Fibroblast of skin of left quadriceps (primary cell): ENCODE measurements at regions not wholly inside any gene's neighbourhood (a gene's known extent, or its start where the extent isn't known, plus 50 kb on each side); places are given as distances from the start of the nearest gene placed in this dataset.
"Not testable (repeated sequence)": the region's sequence is repeated elsewhere in the genome, so short reads cannot be mapped to it uniquely, and the experiment has no call there.

Source experiments
- DNase-seq, 2 experiments: peaks; one replicate each; pipeline ENCODE4 v3.0.0-alpha.2; 2013; ENCODE audit warnings: low read depth in 2 of 2

DNA sequence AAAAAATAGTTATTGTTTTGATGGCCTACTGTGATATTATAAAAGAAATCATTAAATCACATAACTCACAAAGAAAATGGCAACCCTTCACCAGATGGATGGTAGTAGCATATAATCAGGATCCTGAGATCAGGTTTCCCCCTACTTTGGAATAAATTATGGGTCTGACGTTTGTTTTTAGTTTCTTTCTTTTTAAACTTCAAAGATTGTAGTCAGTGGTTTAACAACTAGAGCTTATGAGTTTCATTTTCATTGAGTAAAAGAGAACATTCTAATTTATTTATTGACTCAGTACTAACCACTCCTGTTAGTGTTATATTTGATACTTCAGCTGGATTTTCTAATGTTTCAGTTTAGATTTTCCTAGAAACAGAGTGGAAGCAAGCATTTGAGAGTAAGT lies 218.0 kb upstream of the PCSK5 start:
- DNase-seq = no peak

DNA sequence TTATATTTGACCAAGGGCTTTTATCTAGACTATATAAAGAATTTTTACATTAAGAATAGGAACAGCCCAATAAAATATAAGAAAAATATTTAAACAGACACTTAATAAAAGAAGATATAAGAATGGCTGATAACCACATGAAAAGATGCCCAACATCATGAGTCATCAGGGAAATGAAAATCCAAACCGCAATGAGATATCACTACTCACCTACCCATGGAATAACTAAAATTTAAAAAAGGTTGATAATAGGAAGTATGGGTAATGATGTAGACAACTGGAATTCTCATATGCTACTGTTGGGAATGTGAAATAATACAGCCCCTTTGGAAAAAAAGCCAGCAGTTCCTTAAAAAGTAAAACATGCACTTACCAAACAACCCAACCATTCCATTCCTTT lies 206.9 kb upstream of the PCSK5 start:
- no peak for DNase-seq

DNA sequence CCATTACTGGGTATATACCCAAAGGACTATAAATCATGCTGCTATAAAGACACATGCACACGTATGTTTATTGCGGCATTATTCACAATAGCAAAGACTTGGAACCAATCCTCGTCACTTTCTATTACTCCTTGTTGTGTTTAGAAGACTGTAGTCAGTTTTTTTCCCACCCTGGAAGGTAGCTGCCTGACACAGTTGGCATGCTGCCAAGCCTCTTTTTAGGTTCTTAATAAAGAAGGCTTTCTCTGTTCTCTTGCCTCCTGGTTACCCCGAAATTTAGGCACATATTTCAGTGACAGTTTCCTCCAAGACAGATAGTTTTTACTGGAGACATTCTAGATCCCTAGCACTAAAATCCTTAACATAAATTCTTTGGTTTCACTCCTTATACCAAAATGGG lies 205.4 kb upstream of the PCSK5 start:
- DNase-seq = no peak

DNA sequence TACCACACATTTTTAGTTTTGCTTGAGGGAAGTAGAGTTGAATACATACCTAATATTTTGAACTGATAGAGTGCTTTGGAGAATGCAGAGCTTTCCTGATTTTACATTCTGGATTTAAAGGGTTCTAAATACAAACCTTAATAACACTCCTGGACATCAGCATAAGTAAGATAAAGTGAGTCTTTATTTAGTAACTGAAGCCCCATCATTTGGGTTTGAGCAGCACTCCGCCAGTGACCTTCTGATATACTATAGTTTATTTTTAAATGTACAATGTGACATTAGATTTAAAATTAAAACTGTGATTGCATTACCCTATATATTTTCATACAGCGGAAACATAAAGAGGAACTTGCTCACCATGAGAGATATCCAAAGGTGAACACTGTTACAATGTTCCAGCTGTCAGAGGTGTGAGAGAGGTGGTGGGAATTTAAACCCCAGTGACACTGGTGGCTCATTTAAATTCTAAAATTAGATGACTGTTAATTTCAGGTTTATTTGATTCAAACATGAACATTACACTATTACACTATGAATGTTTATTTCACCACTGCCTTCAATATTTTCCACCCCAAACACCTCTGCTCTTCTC lies 203.0 kb upstream of the PCSK5 start:
- no peak for DNase-seq

DNA sequence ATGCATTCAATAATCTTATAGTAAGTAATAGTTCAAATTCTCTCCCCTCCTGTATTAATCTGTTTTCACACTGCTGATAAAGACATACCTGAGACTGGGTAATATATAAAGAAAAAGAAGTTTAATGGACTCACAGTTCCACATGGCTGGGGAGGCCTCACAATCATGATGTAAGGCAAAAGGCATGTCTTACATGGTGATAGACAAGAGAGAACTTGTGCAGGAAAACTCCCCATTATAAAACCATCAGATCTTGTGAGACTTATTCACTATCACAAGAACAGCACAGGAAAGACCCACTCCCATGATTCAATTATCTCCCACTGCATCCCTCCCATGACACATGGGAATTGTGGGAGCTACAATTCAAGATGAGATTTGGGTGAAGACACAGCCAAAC lies 199.9 kb upstream of the PCSK5 start:
- not testable (repeated sequence) for DNase-seq

DNA sequence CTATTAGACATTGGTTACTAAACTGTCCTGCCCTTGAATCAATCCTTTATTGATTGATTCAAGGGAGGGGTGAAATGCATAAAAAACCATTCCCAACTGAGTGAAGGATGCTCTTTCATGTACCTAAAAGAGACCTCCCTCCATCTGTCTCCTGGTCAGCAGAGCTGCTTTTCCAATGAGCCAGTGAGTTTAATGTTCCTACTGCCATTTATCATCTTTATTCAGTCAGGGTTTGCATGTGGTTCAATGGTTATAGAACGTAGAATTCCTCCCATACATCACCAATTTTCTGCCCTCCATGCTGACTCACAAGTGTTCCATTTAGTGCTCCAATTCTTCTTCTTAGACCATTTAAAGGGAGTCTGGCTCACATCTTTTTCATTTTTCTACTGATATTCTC lies 199.1 kb upstream of the PCSK5 start:
- no peak for DNase-seq

DNA sequence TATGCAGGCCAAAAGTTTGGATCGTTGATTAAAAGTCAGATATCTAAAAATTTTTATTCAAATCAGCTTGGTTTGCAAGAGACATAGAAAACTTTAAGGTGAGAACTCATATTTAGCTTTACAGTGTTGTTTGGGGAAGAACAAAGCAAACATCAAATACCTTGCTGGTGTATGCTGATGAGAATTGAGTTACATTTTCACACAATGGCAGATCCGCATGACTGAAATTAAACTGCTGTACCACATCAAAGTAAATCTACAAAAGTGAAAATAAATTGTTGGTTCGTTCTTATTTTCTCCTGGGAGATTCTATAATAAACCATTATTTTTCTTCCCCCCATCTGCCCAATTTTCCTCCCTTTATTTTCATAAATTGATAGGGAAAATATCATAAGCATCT lies 198.2 kb upstream of the PCSK5 start:
- DNase-seq = no peak

DNA sequence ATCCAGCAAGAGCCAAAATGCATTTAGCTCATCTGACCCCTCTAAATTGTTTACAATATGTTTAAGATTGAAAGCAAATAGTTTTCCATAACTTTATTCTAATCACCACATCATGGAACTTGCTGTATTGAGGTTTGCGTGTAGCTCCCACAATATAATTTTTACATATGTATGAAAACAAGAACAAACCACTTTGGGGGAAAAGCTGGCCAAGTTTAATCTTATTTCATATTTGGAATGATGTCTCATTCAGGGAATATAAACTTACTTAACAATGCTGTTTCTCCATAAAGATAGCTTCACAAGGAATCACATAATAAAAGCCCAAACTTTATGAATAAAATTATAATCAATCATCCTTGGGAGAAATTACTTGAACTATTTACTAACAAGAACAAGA lies 194.6 kb upstream of the PCSK5 start:
- DNase-seq = no peak

DNA sequence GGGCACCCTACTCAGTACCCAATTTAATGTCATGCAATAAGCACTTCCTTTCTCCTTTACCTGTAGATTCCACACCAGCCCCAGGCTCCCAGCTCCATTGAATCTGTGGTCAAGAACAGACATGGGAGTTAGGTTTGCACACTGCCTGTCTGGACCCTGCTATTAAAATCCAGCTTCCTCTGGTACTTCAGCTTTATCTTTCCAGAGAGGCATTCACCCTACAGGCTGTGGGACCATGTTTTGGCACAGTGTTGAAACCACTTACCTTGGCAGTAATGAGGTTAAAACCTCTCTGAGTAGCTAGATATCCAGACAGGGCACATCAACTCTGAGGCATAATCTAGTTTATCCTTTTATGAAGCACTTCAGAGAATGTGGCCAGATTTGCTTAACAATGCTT lies 191.5 kb upstream of the PCSK5 start:
- no peak for DNase-seq

DNA sequence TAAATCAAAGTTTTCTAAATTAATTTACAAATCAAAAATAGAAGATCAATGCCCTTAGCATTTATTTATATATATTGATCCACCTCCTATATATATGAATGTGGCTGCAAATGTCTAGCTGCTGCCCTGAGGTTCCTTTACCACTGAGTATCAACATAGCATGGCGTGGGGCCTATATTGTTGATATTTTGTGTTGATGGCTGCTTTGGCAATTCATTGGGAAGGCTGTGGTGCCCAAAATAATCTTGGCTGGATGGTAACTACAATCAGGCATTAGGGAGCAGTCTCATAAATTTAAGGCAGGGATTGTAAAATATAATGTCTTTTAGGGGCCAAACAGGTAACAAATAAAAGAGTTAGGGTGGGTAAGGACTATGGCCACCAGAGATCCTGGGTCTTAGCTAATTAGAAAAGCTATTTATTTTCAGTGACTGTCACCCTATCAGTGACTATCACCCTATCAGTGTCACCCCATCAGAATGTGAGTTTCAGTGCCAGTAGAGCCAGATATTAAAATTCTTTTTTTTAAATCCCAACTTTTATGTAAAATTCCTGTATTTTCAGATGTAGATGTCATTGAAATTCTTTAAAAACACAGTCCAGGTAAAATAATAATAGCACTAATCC lies 190.7 kb upstream of the PCSK5 start:
- DNase-seq = no peak

DNA sequence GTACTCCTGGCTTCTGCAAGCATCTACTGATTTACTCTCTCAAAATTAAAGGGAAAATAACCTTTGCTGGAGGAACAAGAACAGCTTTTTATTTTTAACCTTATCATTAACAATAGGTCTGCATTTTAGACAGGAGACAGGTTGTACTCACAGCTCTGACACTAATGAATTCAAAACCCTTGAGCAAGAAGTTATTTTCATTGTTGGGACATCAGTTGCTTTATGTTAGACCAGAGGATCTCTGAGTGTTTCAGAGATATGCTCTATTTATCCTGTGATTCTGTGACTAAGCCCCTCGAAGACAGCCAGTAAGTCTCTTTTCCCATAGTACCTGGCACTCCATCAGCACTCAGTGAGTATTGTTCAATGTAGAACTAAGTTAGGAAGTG lies 190.2 kb upstream of the PCSK5 start:
- DNase-seq = no peak

DNA sequence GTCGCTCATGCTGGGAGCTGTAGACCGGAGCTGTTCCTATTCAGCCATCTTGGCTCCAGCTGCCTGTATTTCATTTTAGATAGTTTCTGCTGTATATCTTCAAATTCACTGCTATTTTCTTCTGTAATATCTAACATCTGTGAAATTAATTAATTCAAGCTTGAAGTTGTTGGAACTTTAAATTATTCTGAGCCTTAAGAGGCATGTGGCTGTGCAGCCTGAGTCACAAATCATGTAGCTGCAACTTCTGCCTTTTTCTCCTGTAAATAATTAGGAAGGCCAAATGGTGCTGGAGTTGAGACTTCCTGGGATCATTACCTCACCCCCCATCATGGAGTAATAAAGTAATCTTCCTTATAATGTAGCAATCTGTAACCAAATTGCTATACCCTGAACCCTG lies 183.3 kb upstream of the PCSK5 start:
- DNase-seq = peak; percentile 64 to 68

DNA sequence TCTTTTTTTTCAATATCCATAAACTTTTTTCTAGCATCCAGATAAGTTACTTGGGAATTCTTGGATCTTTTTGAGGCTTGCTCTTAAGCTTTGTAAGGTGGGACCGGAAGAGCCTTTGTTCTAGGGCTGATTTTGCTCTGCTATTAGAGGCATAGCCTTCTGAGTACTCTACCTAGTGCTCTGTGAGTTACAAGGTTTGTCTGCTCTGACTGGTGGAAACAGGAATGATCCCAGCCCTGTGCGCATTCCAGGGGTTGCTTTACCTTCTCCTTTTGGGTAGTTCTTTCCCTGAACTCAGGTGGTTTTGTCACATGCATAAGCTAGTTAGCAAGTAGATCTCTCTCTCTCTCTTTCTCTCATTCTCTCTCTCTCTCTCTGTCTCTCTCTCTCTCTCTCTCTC lies 180.8 kb upstream of the PCSK5 start:
- no peak for DNase-seq

DNA sequence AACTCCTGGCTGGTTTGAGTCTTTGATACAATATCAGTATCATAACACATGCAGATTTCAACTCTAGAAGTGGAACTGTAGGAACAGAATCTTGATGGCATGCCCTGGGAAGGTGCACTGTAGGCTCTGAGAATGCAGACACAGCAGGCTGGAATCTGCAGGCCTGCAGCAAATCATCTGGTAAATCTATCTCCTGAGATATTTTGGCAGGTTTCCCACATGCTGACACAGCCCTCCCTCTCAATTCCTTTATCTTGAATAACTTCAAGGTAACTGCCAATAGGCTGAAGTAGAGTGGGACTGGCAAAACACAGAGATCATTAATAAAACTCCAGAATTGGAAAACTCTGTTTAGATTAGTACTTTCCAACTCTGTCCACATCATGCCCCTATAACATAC lies 177.8 kb upstream of the PCSK5 start:
- peak; percentile 48 to 50 for DNase-seq

DNA sequence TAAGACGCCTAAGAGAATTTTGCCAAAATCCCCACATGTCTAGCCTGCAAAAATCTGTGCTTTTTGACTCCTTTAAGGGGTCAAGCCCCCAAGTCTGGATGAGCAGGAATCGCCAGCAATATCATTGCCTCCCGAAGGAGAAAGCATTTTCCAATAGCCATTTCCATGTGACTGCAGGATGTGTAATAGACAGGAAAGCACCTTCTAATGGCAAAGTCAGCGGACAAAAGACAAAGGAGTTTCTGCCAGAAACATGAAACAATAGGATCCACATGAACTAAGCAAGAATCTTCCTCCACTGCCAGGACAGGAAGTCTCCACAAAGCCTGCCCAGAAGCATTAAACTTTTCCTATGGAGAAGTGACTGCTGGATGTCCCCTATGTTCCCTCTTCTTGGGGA lies 177.1 kb upstream of the PCSK5 start:
- no peak for DNase-seq

DNA sequence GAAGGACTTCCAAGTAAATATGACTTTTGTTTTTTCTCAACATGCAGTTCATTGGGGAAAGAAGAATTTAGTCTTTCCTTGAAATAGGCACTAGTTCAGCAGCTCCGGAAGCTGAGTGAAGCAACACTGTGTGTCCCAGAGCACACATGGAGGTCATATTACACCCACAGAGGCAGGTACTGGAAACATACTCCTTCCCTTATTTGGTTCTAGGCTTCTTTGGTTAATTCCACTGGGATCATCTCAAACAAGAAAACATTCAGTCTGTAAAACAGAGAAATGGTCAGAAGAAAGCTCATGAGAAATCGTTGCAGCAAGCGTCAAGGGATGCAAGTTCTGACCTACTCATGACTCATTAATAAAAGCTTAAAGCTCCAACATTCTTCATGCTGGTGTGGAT lies 175.1 kb upstream of the PCSK5 start:
- peak; percentile 40 to 47 for DNase-seq

DNA sequence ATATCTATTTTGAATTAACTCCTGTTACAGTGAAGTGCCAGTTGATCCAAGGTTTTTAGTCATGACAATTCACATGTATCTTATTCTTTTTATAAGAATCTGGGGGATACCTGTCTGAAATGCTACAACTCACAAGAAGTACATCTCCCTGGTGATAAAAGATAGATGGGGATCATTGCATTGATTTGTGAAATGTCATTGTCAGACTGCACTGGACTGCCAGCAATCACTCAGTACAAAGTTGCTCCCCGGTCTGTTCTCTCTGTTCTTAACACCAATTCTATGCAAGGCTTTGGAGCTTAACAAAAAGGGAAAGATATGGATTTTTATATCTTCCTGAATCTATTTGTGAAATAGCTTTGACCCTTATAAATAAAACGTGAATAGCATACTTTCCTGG lies 171.8 kb upstream of the PCSK5 start:
- no peak for DNase-seq

DNA sequence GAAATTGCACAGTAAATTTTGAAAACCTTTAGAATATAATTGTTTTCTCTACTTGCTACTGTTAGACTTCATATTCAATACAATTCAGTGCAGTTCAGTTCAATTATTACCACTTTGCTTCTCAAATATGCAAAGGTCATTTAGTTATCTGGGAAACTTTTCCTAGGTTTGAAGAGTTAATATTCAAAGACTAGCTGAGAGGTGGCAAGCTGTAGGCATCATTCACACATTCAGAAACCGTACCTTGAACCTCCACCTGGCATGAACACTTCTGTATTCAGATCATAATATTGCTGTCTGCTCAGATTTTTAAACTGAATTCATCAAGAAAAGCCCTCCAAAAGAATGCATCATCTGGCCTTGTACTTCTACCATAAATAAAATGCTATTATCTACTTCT lies 162.1 kb upstream of the PCSK5 start:
- DNase-seq = no peak

DNA sequence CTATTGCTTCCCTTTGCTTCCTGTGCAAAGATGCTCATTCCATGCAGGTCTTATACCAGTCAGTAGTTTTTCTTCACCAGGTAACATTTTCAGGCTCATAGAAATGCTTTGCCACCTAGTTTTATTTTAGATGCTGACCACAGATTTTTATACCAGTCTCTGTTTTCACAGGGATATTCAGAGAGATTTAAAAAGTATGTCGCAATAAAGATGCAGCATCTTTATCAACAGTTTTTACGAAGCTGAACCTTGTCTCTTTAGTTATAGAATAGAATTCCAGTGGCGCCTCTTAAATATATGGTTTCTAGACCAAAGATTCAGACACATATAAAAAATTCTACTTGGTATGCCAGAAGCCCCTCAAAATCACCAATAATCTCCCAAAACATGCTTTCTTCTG lies 155.7 kb upstream of the PCSK5 start:
- no peak for DNase-seq

DNA sequence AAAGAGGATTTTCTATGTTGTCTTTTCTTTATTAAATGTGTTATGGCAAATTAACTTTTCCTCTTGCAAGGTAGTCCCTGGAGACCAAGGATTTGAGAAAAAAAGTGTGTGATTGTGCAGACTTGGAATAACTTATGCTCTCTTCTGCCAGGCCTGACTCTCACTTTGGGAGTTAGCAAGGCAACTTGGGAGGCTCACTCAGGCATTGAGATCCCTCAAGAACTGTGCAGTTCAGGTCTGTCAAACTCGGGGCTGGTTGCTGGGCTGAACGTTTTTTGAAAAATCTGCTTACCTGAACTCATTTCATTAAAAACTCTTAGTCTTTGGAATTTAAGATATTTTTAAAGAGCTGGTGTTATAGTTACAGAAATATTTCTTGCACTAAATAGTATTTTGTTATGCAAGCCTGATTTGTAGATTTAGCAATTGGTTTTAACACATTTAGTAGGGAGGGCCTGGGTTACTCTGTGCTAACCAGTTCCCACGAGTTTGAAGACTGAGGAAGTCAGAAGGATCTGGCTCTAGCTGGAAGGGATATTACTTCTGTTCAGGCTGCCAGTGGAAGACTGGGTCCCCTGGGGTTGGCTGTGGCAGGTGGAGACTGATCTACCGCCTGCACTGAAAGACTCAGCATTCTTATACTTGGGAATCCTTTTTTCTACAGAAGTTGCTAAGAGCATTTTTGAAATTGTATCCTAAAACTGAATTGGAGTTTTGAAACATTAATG lies 150.4 kb upstream of the PCSK5 start:
- no peak for DNase-seq

DNA sequence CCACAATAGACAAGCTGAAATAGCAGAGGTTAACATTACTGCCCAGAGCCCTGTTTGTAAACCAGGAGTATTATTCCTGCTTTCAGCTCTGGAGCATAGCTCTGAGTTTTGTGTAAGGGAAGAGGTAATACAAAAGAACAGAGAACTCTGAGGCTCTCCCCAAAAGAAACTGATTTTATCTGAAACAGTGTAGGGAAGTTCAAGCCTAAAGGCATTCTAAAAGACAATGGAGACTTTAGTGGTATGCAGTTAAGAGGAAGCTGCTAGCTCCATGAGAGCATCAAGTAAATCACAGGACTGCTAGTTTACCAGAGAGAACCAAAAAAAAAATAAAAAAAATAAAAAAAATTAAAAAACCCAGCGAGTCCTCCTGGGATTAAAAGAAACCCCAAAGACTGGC lies 146.6 kb upstream of the PCSK5 start:
- DNase-seq = no peak

DNA sequence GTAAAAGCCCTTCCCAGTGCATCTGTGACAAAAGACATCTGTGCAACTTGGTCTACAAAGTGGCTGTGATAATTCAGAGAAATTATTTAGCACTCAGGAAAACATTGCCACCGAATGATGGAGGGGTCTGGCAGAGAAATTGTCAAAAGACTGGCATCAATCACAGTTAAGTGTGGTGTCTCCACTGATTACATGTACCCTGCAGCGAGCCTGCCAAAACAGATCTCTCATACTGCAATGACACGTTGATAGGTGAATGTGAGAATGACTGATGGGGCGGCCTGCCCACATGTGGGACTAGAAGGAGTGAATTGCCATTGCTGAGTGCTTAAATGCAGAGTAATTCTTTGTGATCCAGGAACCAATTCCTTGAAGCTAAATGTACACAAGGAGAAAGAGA lies 136.4 kb upstream of the PCSK5 start:
- no peak for DNase-seq

DNA sequence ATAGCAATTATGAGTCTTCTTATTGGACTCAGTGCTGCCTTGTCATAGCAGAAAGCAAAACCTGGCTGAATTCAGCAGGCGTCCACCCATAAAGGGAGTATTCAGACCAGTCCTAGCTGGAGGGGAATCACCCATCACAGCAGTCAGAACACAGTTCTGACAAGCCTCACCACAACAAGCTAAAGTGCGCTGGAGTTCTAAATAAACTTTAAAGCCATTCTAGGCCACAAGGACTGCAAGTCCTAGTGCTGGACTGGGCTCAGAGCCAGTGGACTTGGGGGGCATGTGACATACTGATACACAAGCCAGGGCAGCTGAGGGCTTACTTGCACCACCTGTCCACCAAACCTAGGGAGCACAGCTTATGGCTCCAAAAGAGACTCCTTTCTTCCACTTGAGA lies 115.3 kb upstream of the PCSK5 start:
- DNase-seq = no peak
